HepG2 (cell line): ENCODE measurements at regions not wholly inside any gene's neighbourhood (a gene's known extent, or its start where the extent isn't known, plus 50 kb on each side); places are given as distances from the start of the nearest gene placed in this dataset.

ENCODE experiments used
- E2F5 ChIP-seq: sonication (generic); formaldehyde crosslinking; conservative IDR thresholded peaks from 2 replicates; pipeline ENCODE4 v1.4.0; 2020; ENCODE audit warnings: missing genetic modification reagents
- ZNF274 ChIP-seq: sonication (generic); formaldehyde crosslinking; IDR thresholded peaks from 2 replicates; pipeline ENCODE4 v1.5.1; 2020; ENCODE audit warnings: mild to moderate bottlenecking, missing genetic modification reagents
- ZNF772 ChIP-seq: sonication (generic); formaldehyde crosslinking; IDR thresholded peaks from 2 replicates; pipeline ENCODE4 v1.5.0; 2020; ENCODE audit warnings: mild to moderate bottlenecking, missing genetic modification reagents

- no peak for TF ChIP-seq ZNF772 (CRISPR knock-in tag)
- TF ChIP-seq E2F5 (CRISPR knock-in tag) = no peak
- TF ChIP-seq ZNF274 = no peak
Observed at GRCh38 chr20:57818418-57819181, 108.8 kb upstream of the PMEPA1 start.
